Right renal cortex interstitium (tissue), 3 donors: ENCODE measurements at regions not wholly inside any gene's neighbourhood (a gene's known extent, or its start where the extent isn't known, plus 50 kb on each side); places are given as distances from the start of the nearest gene placed in this dataset.

Experiments
- DNase-seq, 3 donors: peaks; one replicate each; pipeline ENCODE4 v3.0.0-alpha.2; 2013; ENCODE audit warnings: low read depth in 3 of 3, low spot score in 2 of 3

- no peak for DNase-seq
Measured at GRCh38 chr12:92539976-92540781, 162.6 kb upstream of the PLEKHG7 start.

- no peak for DNase-seq
Measured at GRCh38 chr12:92539110-92539749, 163.6 kb upstream of the PLEKHG7 start.

DNA sequence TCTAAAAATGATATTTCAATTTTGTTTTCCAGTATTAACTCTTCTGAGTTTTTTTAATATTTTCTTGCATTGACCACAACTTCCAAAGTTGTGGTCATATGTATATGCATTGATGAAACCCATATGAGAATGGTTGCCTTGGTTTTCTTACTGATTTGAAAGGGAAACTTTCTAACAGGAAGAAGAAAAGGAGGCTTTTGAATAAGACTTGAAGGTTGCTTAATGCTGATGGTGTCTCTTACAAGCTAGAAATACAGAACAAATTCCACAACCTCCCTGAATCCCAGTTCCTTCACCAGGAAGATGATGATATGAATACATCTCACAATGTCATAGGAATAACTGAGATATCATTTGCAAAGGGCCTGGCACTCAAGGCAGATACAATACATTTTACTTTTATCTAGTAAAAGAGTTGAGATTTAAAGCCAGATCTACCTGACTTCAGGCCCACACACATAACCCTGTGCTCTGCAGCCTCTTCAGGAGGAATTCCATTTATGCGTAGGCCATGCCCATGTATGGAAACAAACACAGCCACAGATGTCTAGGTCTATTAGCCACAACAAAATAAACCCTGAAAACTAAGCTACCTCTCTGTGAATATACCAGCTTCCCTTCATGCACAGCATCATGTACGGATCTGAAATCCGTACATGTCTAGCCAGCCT, 165.4 kb upstream of the PLEKHG7 start:
- no peak for DNase-seq

- DNase-seq, result no peak
Measured at GRCh38 chr12:92535961-92536360, 166.8 kb upstream of the PLEKHG7 start.

DNA sequence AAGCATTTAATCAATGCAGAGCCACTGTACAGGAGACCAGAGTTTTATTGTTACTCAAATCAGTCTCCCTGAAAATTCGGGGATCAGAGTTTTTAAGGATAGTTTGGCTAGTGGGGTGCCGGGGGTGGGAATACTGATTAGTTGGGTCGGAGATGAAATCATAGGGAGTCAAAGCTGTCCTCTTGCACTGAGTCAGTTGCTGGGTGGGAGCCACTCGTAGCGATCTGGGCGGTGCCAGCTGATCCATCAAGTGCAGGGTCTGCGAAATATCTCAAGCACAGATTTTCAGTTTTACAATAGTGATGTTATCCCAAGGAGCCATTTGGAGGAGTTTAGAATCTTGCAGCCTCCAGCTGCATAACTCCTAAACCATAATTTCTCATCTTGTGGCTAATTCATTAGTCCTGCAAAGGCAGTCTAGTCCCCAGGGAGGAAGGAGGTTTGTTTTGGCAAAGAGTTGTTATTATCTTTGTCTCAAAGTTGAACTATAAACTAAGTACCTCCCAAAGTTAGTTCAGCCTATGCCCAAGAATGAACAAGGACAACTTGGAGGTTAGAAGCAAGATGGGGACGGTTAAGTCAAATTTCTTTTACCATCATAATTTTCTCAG, 169.4 kb upstream of the PLEKHG7 start:
- DNase-seq, result no peak

- DNase-seq, result no peak
Measured at GRCh38 chr12:92530706-92531105, 172.1 kb upstream of the PLEKHG7 start.

DNA sequence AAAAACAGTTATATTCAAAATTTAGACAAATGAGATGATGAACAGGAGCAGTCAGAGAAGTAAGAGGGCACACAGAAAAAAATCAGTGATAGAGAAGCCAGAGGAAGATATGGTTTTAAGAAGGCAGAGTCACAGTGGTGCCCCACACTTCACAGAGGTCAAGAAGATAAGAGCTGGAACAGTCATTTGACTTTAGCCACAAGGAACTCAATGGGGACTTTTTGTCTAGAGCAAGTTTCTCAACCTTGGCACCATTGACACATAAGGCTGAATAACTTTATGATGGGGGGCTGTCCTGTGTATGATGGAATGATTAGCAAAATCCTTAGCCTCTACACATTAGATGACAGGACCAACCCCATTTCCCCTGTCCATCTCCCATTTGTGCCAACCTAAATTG, 172.8 kb upstream of the PLEKHG7 start:
- DNase-seq, result no peak

DNA sequence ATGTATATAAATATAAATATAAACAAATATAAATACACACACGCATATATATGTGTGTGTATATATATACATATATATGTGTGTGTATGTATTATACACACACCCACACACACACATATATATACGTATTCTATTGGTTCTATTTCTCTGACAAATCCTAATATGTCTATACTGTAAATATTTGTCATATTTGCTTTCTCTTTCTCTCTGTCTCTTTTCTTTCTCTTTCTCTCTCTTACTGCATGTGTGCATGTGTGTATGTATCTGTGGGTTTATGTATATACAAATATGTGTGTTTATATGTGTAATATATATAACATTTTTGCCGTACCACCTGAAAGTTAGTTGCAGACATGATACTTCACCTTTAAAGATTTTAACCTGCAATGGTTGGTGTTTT, 174.2 kb upstream of the PLEKHG7 start:
- DNase-seq, result no peak

GRCh38 chr12:92528097-92528496, 174.7 kb upstream of the PLEKHG7 start:
- DNase-seq, result no peak

GRCh38 chr12:92524489-92524888, 178.3 kb upstream of the PLEKHG7 start:
- DNase-seq, result no peak

- DNase-seq, result no peak
Measured at GRCh38 chr12:92520511-92520910, 182.3 kb upstream of the PLEKHG7 start.

DNA sequence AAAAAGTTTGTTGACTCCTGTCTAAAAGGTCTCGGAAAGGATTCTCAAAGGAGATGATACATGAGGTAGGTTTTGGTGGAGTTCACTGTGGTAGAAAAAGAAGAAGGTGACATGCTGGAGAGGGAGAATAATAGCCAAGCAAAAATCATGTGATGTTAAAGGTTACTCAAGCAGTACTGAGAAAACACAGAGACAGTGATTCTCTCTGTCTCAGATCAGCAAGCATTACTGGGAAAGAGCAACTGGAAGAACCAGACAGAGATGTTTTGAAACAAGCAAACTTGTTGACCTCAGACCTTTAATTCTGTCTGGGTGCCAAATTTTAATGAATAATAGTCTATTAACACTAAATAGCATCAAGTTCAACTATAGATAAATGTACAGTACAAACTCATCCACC, 183.5 kb upstream of the PLEKHG7 start:
- DNase-seq, result no peak

GRCh38 chr12:92518071-92518470, 184.7 kb upstream of the PLEKHG7 start:
- no peak for DNase-seq

DNA sequence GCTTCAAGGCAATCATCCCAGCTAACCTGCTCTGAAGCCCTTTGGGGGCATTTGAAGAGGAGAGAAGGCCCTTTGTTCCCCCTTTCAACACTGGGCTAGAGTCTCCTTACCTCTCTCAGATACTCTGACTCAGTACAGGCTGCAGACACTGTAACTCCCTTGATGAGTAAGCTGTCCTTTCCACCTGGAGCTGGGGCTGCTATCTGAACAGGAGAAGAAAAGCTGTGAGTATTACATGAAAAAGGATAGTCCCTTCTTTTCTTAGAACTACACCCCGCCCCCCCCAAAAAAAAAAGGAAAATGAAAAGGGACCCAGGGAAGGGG, 186.6 kb upstream of the PLEKHG7 start:
- no peak for DNase-seq

- DNase-seq, result no peak
Measured at GRCh38 chr12:92513231-92513730, 189.5 kb upstream of the PLEKHG7 start.

DNA sequence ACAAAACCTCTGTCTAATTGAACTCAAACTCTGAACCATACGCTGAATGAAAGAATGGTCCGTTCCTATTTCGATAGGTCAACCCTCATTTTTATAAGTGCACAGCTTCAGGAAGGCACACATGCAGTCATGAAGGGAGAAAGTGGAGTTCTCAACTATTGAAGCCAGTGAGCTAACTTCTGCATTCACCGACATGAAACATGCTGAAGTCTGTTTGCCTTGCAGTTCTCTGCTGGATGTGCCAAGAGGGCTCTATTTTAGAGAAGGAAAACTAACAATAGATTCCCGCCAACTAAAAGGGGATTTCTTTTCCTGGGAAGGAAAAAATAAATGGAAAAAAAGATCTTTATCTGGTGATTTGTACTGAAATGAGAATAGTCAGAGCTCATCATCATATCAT, 191.0 kb upstream of the PLEKHG7 start:
- no peak for DNase-seq

- DNase-seq, result no peak
Measured at GRCh38 chr12:92509156-92509738, 193.5 kb upstream of the PLEKHG7 start.

GRCh38 chr12:92506891-92507290, 195.9 kb upstream of the PLEKHG7 start:
- DNase-seq, result no peak

DNA sequence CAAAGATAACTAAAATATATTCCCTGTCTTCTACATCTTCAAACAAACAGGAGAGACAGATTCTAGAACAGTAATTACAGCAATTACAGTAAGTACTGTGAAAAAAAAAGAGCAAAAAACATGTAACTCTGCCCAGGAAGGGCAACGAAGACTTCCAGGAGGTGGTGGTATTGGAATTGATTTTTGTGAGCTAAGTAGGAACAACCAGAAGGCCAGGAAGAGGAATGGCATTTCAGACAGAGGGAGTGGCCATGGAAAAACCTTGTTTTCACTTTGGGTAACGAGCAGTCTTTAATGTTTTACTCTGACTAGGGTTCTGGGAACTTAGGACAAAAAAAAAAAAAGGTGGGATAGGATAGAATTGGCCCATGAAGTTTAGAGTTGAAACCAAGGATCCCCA, 196.3 kb upstream of the PLEKHG7 start:
- DNase-seq, result no peak

DNA sequence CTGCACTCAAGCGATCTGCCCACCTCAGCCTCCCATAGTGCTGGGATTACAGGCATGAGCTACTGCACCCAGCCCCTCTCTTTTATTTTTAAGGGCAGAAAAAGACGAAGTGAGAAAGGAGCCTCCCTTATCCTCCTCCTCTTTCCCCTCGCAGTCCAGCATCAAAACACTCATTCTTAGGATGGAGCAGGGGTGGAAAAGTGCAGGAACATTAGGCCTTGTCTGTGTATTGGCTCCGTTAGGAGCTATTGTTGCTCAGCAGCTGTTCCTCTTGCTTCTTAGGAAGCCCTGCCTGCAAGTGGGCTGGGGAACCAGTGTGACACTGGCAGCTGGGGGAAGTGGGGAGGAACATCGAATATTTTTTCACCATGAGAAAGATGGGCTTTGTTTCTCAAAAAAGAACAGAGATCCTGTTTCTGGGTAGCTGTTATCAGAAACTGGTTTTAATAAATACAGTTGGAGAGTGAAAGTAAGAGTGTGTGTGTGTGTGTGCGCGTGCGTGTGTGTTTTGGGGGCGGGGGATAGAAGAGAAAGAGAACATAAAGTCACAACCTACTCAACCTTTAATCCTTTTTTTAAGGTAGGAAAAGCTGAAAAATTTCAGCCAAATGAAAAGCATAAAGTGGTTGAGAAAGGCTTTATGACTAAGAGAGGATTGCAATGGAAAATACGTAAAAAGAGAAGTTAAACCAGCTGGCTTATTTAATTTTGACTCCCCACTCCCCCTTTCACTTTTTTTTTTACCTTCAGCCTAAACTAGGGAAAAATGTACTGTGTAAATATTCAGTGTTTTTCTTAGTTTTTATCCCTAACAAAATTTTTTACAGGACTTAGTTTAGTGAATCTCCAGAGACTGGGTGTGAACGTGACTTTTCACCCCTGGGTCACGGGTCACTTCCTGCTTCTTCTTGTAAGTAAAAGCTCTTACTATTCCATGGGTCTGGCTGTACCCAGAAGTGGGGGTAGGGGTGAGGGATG, 197.2 kb upstream of the PLEKHG7 start:
- peak; percentile 48 to 53 (median 49) for DNase-seq
